ENCODE measurements at regions not wholly inside any gene's neighbourhood (a gene's known extent, or its start where the extent isn't known, plus 50 kb on each side); places are given as distances from the start of the nearest gene placed in this dataset.
A peak's percentile ranks its signal among the peaks of the same experiment; 100 is the strongest.

DNA sequence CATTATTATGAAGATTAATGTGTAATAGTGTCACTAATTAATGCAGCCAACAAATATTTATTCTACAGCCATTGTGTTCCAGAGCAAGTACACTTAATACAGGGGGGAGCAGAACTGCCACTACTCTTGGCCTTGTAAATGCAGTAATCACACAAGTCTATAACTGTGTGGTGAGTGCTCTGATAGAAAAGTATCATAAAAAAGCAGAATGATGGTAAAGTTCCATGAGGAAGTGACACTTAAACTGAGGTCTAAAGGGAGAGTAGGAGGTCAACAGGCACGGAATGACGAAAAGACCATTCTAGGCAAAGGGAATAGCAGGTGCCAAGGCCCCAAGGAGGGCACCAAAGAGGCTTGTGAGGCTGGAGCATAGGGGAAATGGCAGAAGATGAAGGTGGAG, 142.9 kb downstream of the OSTF1 start:
- Histone ChIP-seq H3K27ac (replicated peaks) (no peak overlapping the region), H3K4me1 (no peaks in the 10 kb centered on the region), H3K4me3 (no peak overlapping the region), H3K27me3 (ENCODE audit: low read depth) (no peaks in the 10 kb centered on the region), H3K9me3 (replicated peaks) (peaks cover 13% of the 10 kb centered on the region), H3K36me3 (peaks cover 10% of the 10 kb centered on the region)
- TF ChIP-seq CTCF (IDR thresholded peaks at IDR 0.05; ENCODE audit: borderline replicate concordance), result no peak
- intact Hi-C loops (cut with micrococcal nuclease), result no loop called here
- no peak for DNase-seq

DNA sequence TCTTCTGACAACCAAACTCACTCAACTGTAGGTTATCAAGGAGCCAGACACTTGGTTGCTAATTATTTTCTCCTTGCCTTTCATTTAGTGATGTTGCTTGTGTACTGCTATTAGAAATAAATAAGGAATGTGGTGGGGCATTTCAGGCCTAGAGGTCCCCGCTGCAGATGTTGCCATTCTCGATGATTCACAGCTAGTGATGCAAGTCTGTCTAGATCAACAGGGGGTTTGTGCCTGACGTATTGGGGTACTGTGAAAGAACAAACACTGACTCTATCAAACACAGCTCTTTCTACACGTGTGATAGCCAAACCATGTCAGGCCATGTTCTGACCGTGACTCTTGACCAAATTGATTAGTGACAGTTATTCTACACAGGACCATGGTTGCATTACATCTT, 144.7 kb downstream of the OSTF1 start:
- DNase-seq, result no peak
- Histone ChIP-seq H3K27ac (replicated peaks) (no peak overlapping the region), H3K4me1 (no peaks in the 10 kb centered on the region), H3K4me3 (no peak overlapping the region), H3K27me3 (ENCODE audit: low read depth) (no peaks in the 10 kb centered on the region), H3K36me3 (no peaks in the 10 kb centered on the region), H3K9me3 (replicated peaks) (no peaks in the 10 kb centered on the region)
- no peak for TF ChIP-seq CTCF (IDR thresholded peaks at IDR 0.05; ENCODE audit: borderline replicate concordance)
- intact Hi-C loops (cut with micrococcal nuclease), result no loop called here

DNA sequence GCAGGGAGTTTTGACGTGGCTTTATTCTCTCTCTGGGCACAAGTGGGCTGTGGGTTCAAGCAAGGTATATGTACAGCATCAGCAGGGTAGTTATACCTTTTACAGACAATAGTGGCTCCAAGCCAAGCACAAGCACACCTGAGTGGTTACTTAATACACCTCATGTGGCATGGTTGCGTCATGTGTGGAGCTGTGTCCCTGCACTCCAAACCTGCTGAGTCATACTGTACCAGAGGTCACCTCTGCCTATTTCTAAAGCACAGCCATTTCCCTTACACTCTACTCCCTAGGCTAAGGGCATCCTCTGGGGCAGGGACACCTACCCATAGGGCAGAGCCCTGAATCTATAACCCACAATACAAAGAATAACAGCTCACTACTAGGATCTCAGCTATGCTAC, 147.3 kb downstream of the OSTF1 start:
- H3K4me1 ChIP-seq, result no peaks in the 10 kb centered on the region
- no peaks in the 10 kb centered on the region for H3K36me3 ChIP-seq
- no peaks in the 10 kb centered on the region for H3K9me3 ChIP-seq (replicated peaks)
- no peak for TF ChIP-seq CTCF (IDR thresholded peaks at IDR 0.05; ENCODE audit: borderline replicate concordance)
- DNase-seq, result no peak
- no peaks in the 10 kb centered on the region for H3K27me3 ChIP-seq (ENCODE audit: low read depth)
- no peak overlapping the region for H3K27ac ChIP-seq (replicated peaks)
- H3K4me3 ChIP-seq, result no peak overlapping the region
- intact Hi-C loops (cut with micrococcal nuclease), result no loop called here

DNA sequence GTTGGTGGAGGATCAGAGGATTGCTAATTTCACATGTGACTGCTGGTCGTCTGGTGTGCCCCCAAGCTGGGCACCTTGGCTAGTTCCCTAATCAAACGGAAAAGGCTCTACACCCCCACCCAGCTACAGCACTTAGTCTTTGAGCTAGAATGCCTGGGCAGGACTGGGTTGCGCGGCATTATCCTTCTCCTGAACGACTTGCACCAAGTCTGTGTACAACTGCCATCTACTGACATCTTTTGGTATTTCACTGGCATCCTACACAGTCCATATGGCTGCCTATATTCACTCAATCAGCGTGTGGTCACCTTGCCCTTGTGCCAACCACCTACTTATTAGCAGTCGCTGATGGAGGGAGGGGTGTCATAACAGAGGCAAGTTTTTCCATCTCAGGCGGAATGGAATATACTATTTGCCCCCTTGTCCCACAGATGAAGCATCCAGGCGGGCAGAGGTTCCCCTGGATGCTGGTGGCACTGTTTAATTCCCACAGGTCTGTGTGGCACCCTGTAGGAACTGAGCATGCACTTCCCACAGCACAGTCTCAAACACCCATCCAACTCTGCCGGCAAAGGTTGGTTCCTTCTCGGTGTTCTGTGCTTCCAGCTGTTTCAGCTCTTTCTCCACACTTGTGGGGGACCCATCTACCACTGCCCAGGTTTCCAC, 150.1 kb downstream of the OSTF1 start:
- TF ChIP-seq CTCF (IDR thresholded peaks at IDR 0.05; ENCODE audit: borderline replicate concordance), result peak; percentile 54
- no peaks in the 10 kb centered on the region for H3K36me3 ChIP-seq
- no peaks in the 10 kb centered on the region for H3K27me3 ChIP-seq (ENCODE audit: low read depth)
- intact Hi-C loops (cut with micrococcal nuclease), result no loop called here
- no peaks in the 10 kb centered on the region for H3K4me1 ChIP-seq
- no peak overlapping the region for H3K4me3 ChIP-seq
- no peak overlapping the region for H3K27ac ChIP-seq (replicated peaks)
- no peaks in the 10 kb centered on the region for H3K9me3 ChIP-seq (replicated peaks)
- no peak for DNase-seq

DNA sequence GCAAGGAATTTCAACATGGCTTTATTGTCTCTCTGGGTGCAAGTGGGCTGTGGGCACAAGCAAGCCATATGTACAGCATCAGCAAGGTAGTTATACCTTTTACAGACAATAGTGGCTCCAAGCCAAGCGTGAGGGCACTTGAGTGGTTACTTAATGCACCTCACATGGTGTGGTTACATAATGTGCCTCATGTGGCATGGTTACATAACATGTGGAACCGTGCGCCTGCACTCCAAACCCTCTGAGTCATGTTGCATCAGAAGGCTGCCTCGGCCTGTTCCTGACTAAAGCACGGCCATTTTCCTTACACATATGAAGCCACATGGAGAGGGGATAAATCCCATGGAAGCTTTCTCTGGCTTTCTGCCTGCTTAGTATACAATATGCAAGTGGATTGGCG, 150.9 kb downstream of the OSTF1 start:
- H3K36me3 ChIP-seq, result no peaks in the 10 kb centered on the region
- DNase-seq, result no peak
- H3K27ac ChIP-seq (replicated peaks), result no peak overlapping the region
- H3K9me3 ChIP-seq (replicated peaks), result no peaks in the 10 kb centered on the region
- no peaks in the 10 kb centered on the region for H3K4me1 ChIP-seq
- no peaks in the 10 kb centered on the region for H3K27me3 ChIP-seq (ENCODE audit: low read depth)
- no peak for TF ChIP-seq CTCF (IDR thresholded peaks at IDR 0.05; ENCODE audit: borderline replicate concordance)
- no peak overlapping the region for H3K4me3 ChIP-seq
- intact Hi-C loops (cut with micrococcal nuclease), result no loop called here

Measured in left ventricle myocardium inferior (tissue), 1 donor.